ENCODE measurements at regions not wholly inside any gene's neighbourhood (a gene's known extent, or its start where the extent isn't known, plus 50 kb on each side); places are given as distances from the start of the nearest gene placed in this dataset.

- TF ChIP-seq, protein P1, sequence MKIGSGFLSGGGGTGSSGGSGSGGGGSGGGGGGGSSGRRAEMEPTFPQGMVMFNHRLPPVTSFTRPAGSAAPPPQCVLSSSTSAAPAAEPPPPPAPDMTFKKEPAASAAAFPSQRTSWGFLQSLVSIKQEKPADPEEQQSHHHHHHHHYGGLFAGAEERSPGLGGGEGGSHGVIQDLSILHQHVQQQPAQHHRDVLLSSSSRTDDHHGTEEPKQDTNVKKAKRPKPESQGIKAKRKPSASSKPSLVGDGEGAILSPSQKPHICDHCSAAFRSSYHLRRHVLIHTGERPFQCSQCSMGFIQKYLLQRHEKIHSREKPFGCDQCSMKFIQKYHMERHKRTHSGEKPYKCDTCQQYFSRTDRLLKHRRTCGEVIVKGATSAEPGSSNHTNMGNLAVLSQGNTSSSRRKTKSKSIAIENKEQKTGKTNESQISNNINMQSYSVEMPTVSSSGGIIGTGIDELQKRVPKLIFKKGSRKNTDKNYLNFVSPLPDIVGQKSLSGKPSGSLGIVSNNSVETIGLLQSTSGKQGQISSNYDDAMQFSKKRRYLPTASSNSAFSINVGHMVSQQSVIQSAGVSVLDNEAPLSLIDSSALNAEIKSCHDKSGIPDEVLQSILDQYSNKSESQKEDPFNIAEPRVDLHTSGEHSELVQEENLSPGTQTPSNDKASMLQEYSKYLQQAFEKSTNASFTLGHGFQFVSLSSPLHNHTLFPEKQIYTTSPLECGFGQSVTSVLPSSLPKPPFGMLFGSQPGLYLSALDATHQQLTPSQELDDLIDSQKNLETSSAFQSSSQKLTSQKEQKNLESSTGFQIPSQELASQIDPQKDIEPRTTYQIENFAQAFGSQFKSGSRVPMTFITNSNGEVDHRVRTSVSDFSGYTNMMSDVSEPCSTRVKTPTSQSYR (CRISPR knock-in tag; IDR thresholded peaks at IDR 0.05) = no peak
- no peak for TF ChIP-seq NFYB (CRISPR knock-in tag; conservative IDR thresholded peaks at IDR 0.05; ENCODE audit: low read depth)
- no peak for TF ChIP-seq CTCF (IDR thresholded peaks at IDR 0.05)
- TF ChIP-seq TEAD1 (CRISPR knock-in tag; IDR thresholded peaks at IDR 0.05) = no peak
Observed at GRCh38 chr20:1757606-1758512, 100.3 kb upstream of the SIRPG start (continued).

- ChIA-PET POLR2A (no interaction called here), CTCF (interaction anchor here (1.3 to 2.0 kb wide), 2 partner anchors 20 to 253 kb away, joined by 4 to 7 read pairs; no protein-coding TSS in a partner anchor)
- no peaks in the 10 kb centered on the region for H3K36me3 Mint-ChIP-seq
- DNase-seq (ENCODE audit: low spot score) (no peak), ATAC-seq (no peak)
- H3K4me1 Mint-ChIP-seq = peaks cover 8% of the 10 kb centered on the region
- no peak overlapping the region for H3K27ac Mint-ChIP-seq
- no peak for TF ChIP-seq ATF1 (CRISPR knock-in tag; IDR thresholded peaks at IDR 0.05)
- TF ChIP-seq SMAD4 (CRISPR knock-in tag; IDR thresholded peaks at IDR 0.05) = no peak
- no peak for TF ChIP-seq NR2C2 (CRISPR knock-in tag; IDR thresholded peaks at IDR 0.05)
- no peak for TF ChIP-seq ELF4 (CRISPR knock-in tag; IDR thresholded peaks at IDR 0.05; ENCODE audit: low read depth)
- TF ChIP-seq, protein P2, sequence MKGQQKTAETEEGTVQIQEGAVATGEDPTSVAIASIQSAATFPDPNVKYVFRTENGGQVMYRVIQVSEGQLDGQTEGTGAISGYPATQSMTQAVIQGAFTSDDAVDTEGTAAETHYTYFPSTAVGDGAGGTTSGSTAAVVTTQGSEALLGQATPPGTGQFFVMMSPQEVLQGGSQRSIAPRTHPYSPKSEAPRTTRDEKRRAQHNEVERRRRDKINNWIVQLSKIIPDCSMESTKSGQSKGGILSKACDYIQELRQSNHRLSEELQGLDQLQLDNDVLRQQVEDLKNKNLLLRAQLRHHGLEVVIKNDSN (CRISPR knock-in tag; IDR thresholded peaks at IDR 0.05) = no peak
- TF ChIP-seq, protein P3, sequence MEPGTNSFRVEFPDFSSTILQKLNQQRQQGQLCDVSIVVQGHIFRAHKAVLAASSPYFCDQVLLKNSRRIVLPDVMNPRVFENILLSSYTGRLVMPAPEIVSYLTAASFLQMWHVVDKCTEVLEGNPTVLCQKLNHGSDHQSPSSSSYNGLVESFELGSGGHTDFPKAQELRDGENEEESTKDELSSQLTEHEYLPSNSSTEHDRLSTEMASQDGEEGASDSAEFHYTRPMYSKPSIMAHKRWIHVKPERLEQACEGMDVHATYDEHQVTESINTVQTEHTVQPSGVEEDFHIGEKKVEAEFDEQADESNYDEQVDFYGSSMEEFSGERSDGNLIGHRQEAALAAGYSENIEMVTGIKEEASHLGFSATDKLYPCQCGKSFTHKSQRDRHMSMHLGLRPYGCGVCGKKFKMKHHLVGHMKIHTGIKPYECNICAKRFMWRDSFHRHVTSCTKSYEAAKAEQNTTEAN (CRISPR knock-in tag; IDR thresholded peaks at IDR 0.05) = no peak
- TF ChIP-seq E2F1 (CRISPR knock-in tag; IDR thresholded peaks at IDR 0.05) = no peak
- no peaks in the 10 kb centered on the region for H3K9me3 Mint-ChIP-seq
- peaks cover 2% of the 10 kb centered on the region for H3K27me3 Mint-ChIP-seq (ENCODE audit: low read depth)
- H3K4me3 Mint-ChIP-seq = no peak overlapping the region
Observed at GRCh38 chr20:1757072-1757471, 99.5 kb upstream of the SIRPG start.

DNA sequence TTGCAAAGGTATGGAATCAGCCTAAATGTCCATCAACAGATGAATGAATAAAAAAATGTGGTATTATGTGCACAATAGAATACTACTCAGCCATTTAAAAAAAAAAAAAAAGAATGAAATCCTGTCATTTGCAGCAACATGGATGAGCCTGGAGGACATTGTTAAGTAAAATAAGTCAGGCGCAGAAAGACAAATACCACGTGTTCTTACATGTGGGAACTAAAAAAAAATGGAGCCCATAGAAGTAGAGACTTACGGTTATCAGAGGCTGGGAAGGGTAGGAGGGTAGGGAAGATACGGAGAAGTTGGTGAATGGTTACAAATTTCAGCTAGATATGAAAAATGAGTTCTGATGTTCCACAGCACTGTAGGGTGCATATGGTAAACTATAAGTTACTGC, 97.2 kb upstream of the SIRPG start:
- Mint-ChIP-seq H3K27me3 (ENCODE audit: low read depth) (peaks cover 2% of the 10 kb centered on the region), H3K9me3 (no peaks in the 10 kb centered on the region), H3K4me1 (peaks cover 8% of the 10 kb centered on the region), H3K27ac (no peak overlapping the region), H3K36me3 (no peaks in the 10 kb centered on the region), H3K4me3 (no peak overlapping the region)
- CTCF ChIA-PET = no interaction called here
- ATAC-seq (no peak), DNase-seq (ENCODE audit: low spot score) (no peak)
- POLR2A ChIA-PET = no interaction called here
- no peak for TF ChIP-seq ZNF232 (CRISPR knock-in tag; IDR thresholded peaks at IDR 0.05)
- no peak for TF ChIP-seq RELA (CRISPR knock-in tag; IDR thresholded peaks at IDR 0.05; ENCODE audit: borderline replicate concordance)
- no peak for TF ChIP-seq ZNF396 (CRISPR knock-in tag; IDR thresholded peaks at IDR 0.05; ENCODE audit: borderline replicate concordance)

Measured in WTC11 (cell line).